DND-41 (cell line): ENCODE measurements at regions not wholly inside any gene's neighbourhood (a gene's known extent, or its start where the extent isn't known, plus 50 kb on each side); places are given as distances from the start of the nearest gene placed in this dataset.

Source experiments
- CTCF ChIP-seq: IDR thresholded peaks from 2 replicates; pipeline ENCODE4 v1.5.1; 2012; ENCODE audit warnings: borderline replicate concordance, low read length, moderate library complexity, mild to moderate bottlenecking; ENCODE audit not compliant: poor library complexity, severe bottlenecking; ENCODE audit errors: extremely low read depth
- EZH2 ChIP-seq: IDR thresholded peaks from 3 replicates; pipeline ENCODE4 v1.6.1; 2012; ENCODE audit warnings: borderline replicate concordance, low read depth, mild to moderate bottlenecking, moderate library complexity, low read length, inconsistent platforms; ENCODE audit not compliant: severe bottlenecking

- TF ChIP-seq CTCF (no peak), EZH2 (no peak)
These were observed 483.2 kb upstream of the FRG2C start for GRCh38 chr3:75180945-75181298.
